AG10803 (cell line): ENCODE measurements at regions not wholly inside any gene's neighbourhood (a gene's known extent, or its start where the extent isn't known, plus 50 kb on each side); places are given as distances from the start of the nearest gene placed in this dataset.
"Not testable (repeated sequence)": the region's sequence is repeated elsewhere in the genome, so short reads cannot be mapped to it uniquely, and the experiment has no call there.

Experiments
- DNase-seq: peaks from one replicate; pipeline ENCODE4 v3.0.0; 2010; ENCODE audit warnings: low read depth
- H3K4me3 ChIP-seq: 2 replicates; pipeline ENCODE4 v1.5.1; 2011; ENCODE audit warnings: mild to moderate bottlenecking, low read length, control low read depth
- TF ChIP-seq, protein P1 (sequence below): conservative IDR thresholded peaks from 2 replicates; pipeline ENCODE4 v1.5.1; 2011; ENCODE audit warnings: mild to moderate bottlenecking, low read length, control low read depth, inconsistent platforms

DNA sequence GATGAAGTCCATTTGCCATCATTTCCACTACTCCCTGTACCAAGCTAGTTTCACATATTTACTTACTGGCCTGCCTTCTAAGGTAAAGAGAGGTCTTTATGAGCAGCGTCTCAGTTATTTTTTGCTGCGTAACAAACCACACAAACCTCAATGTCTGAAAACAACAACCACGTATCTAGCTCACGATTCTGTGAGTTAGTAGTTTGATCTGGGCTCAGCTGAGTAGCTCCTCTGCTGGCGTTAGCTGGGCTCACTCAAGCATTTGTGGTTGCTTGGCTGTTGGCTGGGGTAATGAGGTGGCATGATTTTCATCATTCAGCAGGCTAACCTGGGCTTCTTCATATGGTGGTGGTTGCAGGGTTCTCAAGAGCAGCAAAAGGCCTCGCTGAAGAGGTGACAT lies 225.4 kb downstream of the FOXD2 start:
- DNase-seq, result no peak
- no peak overlapping the region for H3K4me3 ChIP-seq
- TF ChIP-seq, protein P1, sequence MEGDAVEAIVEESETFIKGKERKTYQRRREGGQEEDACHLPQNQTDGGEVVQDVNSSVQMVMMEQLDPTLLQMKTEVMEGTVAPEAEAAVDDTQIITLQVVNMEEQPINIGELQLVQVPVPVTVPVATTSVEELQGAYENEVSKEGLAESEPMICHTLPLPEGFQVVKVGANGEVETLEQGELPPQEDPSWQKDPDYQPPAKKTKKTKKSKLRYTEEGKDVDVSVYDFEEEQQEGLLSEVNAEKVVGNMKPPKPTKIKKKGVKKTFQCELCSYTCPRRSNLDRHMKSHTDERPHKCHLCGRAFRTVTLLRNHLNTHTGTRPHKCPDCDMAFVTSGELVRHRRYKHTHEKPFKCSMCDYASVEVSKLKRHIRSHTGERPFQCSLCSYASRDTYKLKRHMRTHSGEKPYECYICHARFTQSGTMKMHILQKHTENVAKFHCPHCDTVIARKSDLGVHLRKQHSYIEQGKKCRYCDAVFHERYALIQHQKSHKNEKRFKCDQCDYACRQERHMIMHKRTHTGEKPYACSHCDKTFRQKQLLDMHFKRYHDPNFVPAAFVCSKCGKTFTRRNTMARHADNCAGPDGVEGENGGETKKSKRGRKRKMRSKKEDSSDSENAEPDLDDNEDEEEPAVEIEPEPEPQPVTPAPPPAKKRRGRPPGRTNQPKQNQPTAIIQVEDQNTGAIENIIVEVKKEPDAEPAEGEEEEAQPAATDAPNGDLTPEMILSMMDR, result no peak

GRCh38 chr1:47664356-47664755 lies 226.5 kb downstream of the FOXD2 start:
- no peak for DNase-seq
- no peak overlapping the region for H3K4me3 ChIP-seq
- TF ChIP-seq, protein P1, result no peak

DNA sequence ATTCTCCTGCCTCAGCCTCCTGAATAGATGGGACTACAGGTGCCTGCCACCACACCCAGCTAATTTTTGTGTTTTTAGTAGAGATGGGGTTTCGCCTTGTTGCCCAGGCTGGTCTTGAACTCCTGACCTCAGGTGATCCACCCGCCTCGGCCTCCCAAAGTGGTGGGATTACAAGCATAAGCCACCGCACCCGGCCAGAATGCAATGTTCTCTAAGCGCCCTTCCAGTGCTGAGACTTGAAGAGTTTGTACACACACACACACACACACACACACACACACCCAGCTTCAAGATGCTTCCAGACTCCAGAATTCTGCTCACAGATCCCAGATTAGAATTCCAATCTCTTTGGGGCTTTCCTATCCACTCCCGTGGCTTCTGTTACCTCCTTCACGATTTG lies 227.1 kb downstream of the FOXD2 start:
- DNase-seq, H3K4me3 ChIP-seq: not testable (repeated sequence)

GRCh38 chr1:47669081-47669585 lies 231.3 kb downstream of the FOXD2 start:
- TF ChIP-seq, protein P1, result no peak
- DNase-seq, result no peak
- H3K4me3 ChIP-seq, result no peak overlapping the region

- H3K4me3 ChIP-seq, result no peak overlapping the region
- no peak for DNase-seq
- TF ChIP-seq, protein P1, result no peak
Measured at GRCh38 chr1:47672622-47673021, 234.8 kb downstream of the FOXD2 start.

DNA sequence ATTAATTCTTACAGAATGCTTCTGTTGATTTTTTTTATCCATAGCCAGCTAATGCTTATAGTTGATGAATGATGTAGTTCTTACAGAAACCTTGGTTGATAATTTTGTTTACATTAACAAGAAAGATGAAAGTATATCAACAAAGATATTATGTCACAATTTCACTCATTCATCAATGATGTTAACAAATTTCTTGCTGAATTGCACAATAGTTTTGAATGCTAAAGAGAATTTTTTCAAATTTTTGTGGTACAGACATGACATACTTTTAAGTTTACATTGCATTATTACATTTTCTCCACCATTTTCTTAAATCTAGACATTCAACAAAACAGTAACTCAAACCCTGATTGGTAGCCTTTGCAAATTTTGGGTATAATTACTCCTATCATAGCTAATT lies 236.3 kb downstream of the FOXD2 start:
- no peak overlapping the region for H3K4me3 ChIP-seq
- TF ChIP-seq, protein P1, result no peak

DNA sequence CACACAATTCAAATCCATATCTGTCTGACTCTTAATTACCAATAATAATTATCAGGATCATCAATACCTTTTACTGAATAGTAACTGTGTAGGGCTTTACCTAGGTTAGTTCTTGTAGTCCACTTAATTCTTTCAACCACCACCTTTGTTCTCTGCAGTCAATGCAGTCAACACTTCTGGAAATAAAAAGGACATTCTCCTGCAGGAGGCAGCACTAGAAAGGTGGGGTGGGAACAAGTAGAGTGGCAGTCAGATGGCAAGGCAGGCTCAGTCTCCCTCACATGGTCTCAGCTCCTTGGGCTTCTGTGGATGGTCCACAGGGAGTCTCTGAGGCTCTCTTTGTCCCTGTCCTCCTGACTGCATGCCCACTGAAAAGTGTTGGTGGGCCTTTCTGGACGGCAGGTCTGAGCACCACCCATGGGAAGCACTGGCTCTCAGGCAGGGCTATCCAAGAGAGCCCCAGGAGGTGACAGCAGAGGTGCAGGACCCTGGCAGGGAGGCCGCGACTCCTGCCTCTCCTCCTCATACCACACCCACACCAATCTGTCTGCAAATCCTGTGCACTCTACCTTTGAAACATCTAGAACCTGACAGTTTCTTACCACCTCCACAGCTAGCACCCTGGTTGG lies 237.3 kb downstream of the FOXD2 start:
- TF ChIP-seq, protein P1, result no peak
- no peak for DNase-seq
- H3K4me3 ChIP-seq, result no peak overlapping the region

More for the DNA sequence above, 236.3 kb downstream of the FOXD2 start:
- no peak for DNase-seq

DNA sequence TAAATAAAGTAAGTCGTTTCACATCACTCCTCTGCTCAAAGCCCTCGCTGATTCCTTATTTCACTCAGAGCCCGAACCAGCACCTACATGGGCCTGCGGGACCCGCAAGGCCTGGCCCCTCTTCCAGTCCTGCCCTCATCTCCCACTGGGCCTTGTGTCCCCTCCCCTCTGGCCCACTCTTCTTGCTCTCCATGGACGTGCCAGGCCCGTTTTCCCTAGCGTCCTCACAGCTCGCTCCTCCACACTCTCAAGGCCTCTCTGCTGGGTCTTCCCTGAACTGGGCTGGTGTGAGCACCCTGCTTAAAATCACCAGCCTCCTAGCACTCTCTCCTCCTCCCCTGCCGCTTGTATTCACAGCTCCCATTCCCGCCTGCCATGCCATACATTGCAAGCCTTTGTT lies 237.9 kb downstream of the FOXD2 start:
- no peak overlapping the region for H3K4me3 ChIP-seq
- no peak for DNase-seq
- TF ChIP-seq, protein P1, result no peak
